Adrenal gland (tissue), 9 donors: ENCODE measurements at regions not wholly inside any gene's neighbourhood (a gene's known extent, or its start where the extent isn't known, plus 50 kb on each side); places are given as distances from the start of the nearest gene placed in this dataset.
A peak's percentile ranks its signal among the peaks of the same experiment; 100 is the strongest.

Source experiments
- DNase-seq, 7 donors: peaks; one replicate each; pipeline ENCODE4 v3.0.0-alpha.2; 2019 to 2020
- H3K27ac ChIP-seq, 5 donors: fragments of 200-600 bp; sonication (generic) in 4 of 5; 1 replicate in 3 of 5; 2 replicates in 2 of 5; pipeline versions ENCODE4 v1.5.1 to v1.8.0; 2016 to 2020; ENCODE audit warnings: mild to moderate bottlenecking in 1 of 5
- H3K27me3 ChIP-seq: fragments of 200-600 bp; 2 replicates; pipeline ENCODE4 v1.8.0; 2021
- H3K36me3 ChIP-seq, 2 donors: fragments of 200-600 bp; replicated peaks in 1 of 2; 1 replicate in 1 of 2; 2 replicates in 1 of 2; pipeline versions ENCODE4 v1.5.1 to v1.8.0; 2018 to 2022
- H3K4me1 ChIP-seq, 2 donors: fragments of 200-600 bp; replicated peaks in 1 of 2; 1 replicate in 1 of 2; 2 replicates in 1 of 2; pipeline versions ENCODE4 v1.5.1 to v1.8.0; 2018 to 2021
- H3K4me3 ChIP-seq, 4 donors: fragments of 200-600 bp; sonication (generic) in 3 of 4; one replicate each; pipeline ENCODE4 v1.5.1; 2016 to 2018
- H3K9me3 ChIP-seq, 3 donors: fragments of 200-600 bp; sonication (generic) in 1 of 3; replicated peaks in 1 of 3; 1 replicate in 2 of 3; 2 replicates in 1 of 3; pipeline versions ENCODE4 v1.5.1 to v1.8.0; 2016 to 2021
- POLR2A ChIP-seq, 2 donors: fragments of 450-650 bp; IDR thresholded peaks; one replicate each; pipeline ENCODE4 v1.6.1; 2017; ENCODE audit warnings: antibody characterized with exemption in 2 of 2, mild to moderate bottlenecking in 2 of 2, moderate library complexity in 1 of 2
- WGBS, 4 donors: extraction: QIAGEN DNeasy Blood & Tissue Kit in 2 of 4; methylation state at CpG; one replicate each; pipeline versions ENCODE4 v1.1.5 to v1.1.7; 2013 to 2017; 5-methylcytosine and 5-hydroxymethylcytosine counted together
- intact Hi-C, 2 donors: fragments of 100-400 bp; cut with DNase I; formaldehyde crosslinking; loops; one replicate each; pipeline versions ENCODE4 v1.14.1 to v1.15.0; 2022 to 2023
- TF ChIP-seq, protein P1 (sequence below), 6 experiments: fragments of 450-650 bp in 4 of 6; fragments of 200-600 bp in 2 of 6; sonication (generic) in 1 of 6; IDR thresholded peaks; 1 replicate in 5 of 6; 2 replicates in 1 of 6; pipeline versions ENCODE4 v1.5.1 to v1.8.0; 2016 to 2021; ENCODE audit warnings: antibody characterized with exemption in 6 of 6, mild to moderate bottlenecking in 2 of 6, moderate library complexity in 1 of 6
- donor health status: healthy with polysubstance abuse.
- donor health status: Bipolar disorder and iron deficiency.
- donor health status: DM: yes; HTN: yes; CAD: no.
- donor health status: DM: no; HTN: no; CAD: no.
- donor health status: DM: no; HTN: no; CAD: no.

DNA sequence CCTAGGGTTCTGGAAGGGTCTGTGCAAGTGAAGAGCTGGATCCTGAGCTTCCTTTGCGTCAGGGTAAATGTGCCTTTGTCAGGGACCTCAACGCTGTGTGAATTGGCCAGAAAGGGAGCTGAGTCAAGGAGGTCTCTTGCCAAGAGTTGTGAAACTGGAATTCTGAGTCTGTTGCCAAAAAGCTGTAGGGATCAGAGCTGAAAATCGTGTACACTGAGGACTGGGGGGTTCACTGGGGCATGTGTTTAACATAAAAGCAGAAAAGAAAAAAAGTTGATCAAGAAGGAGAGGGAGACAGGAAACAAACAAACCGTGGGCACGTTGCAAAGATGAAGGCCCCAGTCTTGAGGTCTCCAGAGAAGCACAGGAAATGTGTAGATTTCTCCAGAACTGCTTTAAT, 1081.5 kb downstream of the VRK1 start:
- Histone ChIP-seq H3K4me1 (no peaks in the 10 kb centered on the region), H3K4me3 (no peak overlapping the region), H3K27me3 (no peaks in the 10 kb centered on the region), H3K9me3 (no peaks in the 10 kb centered on the region), H3K36me3 (no peaks in the 10 kb centered on the region), H3K27ac (no peak overlapping the region)
- 25 to 56% (median 42%) methylated on average over 5 of the region's 5 CpGs for WGBS, 4 donors
- intact Hi-C loops, result no loop called here
- DNase-seq, result peak; percentile 14 to 57 (median 24)
- TF ChIP-seq, protein P1, sequence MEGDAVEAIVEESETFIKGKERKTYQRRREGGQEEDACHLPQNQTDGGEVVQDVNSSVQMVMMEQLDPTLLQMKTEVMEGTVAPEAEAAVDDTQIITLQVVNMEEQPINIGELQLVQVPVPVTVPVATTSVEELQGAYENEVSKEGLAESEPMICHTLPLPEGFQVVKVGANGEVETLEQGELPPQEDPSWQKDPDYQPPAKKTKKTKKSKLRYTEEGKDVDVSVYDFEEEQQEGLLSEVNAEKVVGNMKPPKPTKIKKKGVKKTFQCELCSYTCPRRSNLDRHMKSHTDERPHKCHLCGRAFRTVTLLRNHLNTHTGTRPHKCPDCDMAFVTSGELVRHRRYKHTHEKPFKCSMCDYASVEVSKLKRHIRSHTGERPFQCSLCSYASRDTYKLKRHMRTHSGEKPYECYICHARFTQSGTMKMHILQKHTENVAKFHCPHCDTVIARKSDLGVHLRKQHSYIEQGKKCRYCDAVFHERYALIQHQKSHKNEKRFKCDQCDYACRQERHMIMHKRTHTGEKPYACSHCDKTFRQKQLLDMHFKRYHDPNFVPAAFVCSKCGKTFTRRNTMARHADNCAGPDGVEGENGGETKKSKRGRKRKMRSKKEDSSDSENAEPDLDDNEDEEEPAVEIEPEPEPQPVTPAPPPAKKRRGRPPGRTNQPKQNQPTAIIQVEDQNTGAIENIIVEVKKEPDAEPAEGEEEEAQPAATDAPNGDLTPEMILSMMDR (IDR thresholded peaks at IDR 0.05), result no peak
- TF ChIP-seq POLR2A (IDR thresholded peaks at IDR 0.05), result no peak

DNA sequence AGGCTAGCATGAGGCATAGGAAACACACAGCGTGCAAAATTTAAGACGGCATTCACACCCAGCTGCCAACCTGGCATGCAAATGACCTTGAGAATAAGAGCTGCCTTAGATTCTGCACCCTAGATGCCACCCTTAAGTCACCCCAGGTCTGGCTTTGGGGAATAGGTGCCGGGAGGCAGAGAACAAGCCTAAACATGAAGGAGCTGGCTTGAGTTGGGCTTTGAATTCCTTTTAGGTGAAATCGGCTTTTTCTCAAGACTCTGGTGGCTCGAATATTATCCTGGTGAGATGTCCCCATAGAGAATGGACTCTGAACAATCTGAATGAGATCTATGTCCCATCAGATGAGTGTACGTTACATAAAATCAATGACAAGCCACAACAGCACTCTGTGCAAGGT, 1090.5 kb downstream of the VRK1 start:
- no peak for TF ChIP-seq POLR2A (IDR thresholded peaks at IDR 0.05)
- TF ChIP-seq, protein P1 (IDR thresholded peaks at IDR 0.05), result no peak
- Histone ChIP-seq H3K9me3 (no peaks in the 10 kb centered on the region), H3K4me3 (no peak overlapping the region), H3K27ac (no peak overlapping the region), H3K36me3 (no peaks in the 10 kb centered on the region), H3K4me1 (no peaks in the 10 kb centered on the region), H3K27me3 (no peaks in the 10 kb centered on the region)
- intact Hi-C loops, result no loop called here
- 77 to 92% (median 78%) methylated on average over 6 of the region's 6 CpGs for WGBS, 4 donors
- no peak for DNase-seq

DNA sequence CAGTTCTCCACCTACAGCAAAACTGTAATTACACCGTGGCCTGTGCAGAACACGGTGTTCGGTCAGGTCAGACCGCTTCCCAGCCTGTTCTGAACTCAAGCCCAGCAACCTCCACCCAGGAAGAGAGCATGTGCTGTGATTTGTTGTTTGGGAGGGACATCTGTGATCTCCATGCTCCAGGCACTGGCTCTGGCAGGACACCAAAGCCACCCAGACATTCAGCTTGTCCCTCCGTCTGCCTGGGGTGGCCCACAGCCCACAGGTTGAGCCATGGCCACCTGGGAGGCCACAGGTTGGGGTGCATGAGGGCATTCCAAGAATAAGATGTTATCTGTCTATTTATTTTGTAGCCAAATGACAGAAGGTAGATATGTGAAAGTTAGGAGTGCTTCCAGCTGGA, 1091.1 kb downstream of the VRK1 start:
- 88 to 99% (median 91%) methylated on average over 4 to 5 of the region's 5 CpGs for WGBS, 4 donors
- H3K4me1 ChIP-seq, result no peaks in the 10 kb centered on the region

DNA sequence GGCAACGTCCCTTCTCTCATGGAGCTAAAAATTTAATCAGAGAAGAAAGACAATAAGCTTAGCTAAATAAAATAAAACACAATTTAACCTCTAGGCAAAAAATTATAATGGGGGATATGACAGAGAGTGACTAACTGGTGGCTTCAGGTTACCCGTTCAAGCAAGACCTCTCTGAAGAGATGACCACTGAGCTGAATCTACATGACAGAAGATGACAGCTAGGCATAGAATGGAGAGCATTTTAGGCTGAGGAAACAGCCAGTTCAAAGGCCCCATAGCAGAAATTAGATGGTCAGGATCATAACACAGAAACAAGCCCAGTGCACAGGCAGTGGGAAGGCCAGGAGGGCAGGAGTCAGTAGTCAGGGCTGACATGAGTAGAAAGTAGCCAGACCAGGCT, 1094.3 kb downstream of the VRK1 start:
- no peaks in the 10 kb centered on the region for H3K4me1 ChIP-seq
- TF ChIP-seq POLR2A (IDR thresholded peaks at IDR 0.05), result no peak
- TF ChIP-seq, protein P1 (IDR thresholded peaks at IDR 0.05), result no peak
- no peaks in the 10 kb centered on the region for H3K9me3 ChIP-seq
- intact Hi-C loops, result no loop called here
- no peaks in the 10 kb centered on the region for H3K36me3 ChIP-seq
- 69 to 80% (median 77%) methylated on average over 2 of the region's 2 CpGs for WGBS, 4 donors
- H3K27me3 ChIP-seq, result no peaks in the 10 kb centered on the region
- DNase-seq, result no peak
- H3K4me3 ChIP-seq, result no peak overlapping the region
- no peak overlapping the region for H3K27ac ChIP-seq

More for the DNA sequence above, 1091.1 kb downstream of the VRK1 start:
- DNase-seq, result no peak
- Histone ChIP-seq H3K4me3 (no peak overlapping the region), H3K36me3 (no peaks in the 10 kb centered on the region), H3K27me3 (no peaks in the 10 kb centered on the region), H3K9me3 (no peaks in the 10 kb centered on the region), H3K27ac (no peak overlapping the region)
- no peak for TF ChIP-seq POLR2A (IDR thresholded peaks at IDR 0.05)
- TF ChIP-seq, protein P1 (IDR thresholded peaks at IDR 0.05), result no peak
- intact Hi-C loops, result no loop called here
